Fibroblast of pulmonary artery (primary cell): ENCODE measurements at regions not wholly inside any gene's neighbourhood (a gene's known extent, or its start where the extent isn't known, plus 50 kb on each side); places are given as distances from the start of the nearest gene placed in this dataset.

Experiments
- DNase-seq: peaks from one replicate; pipeline ENCODE4 v3.0.0-alpha.2; 2010; ENCODE audit warnings: low read depth
- H3K4me3 ChIP-seq: replicated peaks from 2 replicates; pipeline ENCODE4 v1.5.1; 2011; ENCODE audit warnings: low read depth, mild to moderate bottlenecking, control low read depth, low read length, moderate library complexity
- TF ChIP-seq, protein P1 (sequence below): IDR thresholded peaks from 2 replicates; pipeline ENCODE4 v1.5.1; 2011; ENCODE audit warnings: mild to moderate bottlenecking, control low read depth, low read length, inconsistent platforms; ENCODE audit errors: missing control alignments

DNA sequence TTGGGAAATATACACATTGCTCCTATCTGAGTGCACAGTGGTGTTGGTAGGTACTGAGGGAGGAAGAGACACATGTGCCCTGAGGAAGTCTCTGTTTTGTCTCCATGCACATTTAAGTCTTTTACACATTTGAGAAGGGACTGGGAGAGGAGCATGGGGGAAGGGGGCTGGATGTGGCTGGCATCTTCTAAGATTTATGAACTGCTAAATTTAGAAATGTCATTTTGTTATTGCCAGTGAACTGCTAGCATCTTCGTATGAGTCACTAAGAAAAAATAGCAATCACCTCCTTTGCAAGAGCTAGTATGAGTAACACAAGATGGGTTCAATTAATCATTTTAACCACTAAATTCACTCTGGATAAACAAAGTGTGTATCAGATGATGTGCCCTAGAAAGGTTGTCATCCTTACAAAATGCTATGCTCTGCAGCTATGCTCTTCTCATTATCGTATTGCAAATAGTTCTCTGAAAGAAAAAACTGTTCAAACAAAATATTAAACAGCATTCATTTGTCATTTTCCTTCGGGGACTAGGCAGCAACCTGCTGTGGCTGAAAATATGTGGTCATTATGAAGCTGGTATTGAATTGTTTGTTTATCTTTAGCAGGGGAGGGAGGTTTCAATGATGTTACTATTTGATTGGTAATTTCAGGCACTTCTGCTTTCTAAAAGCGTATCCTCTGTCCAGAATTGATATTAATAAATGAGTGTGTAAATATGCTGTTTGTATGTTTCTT is 236.5 kb downstream of the DMRTA1 start:
- TF ChIP-seq, protein P1, sequence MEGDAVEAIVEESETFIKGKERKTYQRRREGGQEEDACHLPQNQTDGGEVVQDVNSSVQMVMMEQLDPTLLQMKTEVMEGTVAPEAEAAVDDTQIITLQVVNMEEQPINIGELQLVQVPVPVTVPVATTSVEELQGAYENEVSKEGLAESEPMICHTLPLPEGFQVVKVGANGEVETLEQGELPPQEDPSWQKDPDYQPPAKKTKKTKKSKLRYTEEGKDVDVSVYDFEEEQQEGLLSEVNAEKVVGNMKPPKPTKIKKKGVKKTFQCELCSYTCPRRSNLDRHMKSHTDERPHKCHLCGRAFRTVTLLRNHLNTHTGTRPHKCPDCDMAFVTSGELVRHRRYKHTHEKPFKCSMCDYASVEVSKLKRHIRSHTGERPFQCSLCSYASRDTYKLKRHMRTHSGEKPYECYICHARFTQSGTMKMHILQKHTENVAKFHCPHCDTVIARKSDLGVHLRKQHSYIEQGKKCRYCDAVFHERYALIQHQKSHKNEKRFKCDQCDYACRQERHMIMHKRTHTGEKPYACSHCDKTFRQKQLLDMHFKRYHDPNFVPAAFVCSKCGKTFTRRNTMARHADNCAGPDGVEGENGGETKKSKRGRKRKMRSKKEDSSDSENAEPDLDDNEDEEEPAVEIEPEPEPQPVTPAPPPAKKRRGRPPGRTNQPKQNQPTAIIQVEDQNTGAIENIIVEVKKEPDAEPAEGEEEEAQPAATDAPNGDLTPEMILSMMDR, result no peak
- H3K4me3 ChIP-seq, result no peak overlapping the region
- DNase-seq, result peak; percentile 4

DNA sequence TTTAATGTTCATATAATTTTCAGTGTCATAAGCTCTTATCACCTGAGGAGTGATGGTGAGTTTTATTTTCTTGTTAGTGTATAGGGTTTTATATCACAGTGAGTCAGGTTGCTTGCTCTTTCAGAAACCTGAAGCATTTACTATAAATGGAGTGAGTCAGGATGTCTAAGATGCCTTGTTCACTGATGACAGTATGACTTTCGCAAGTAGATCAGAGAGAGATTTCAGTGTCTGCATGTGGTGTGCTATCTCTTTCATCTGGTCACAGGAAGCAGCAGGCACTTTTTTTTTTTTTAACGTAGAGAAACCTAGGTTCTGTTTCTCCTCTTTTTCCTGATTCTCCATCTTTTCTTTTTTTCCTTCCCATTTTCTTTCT is 237.1 kb downstream of the DMRTA1 start:
- no peak overlapping the region for H3K4me3 ChIP-seq
- no peak for DNase-seq
- TF ChIP-seq, protein P1, result no peak

DNA sequence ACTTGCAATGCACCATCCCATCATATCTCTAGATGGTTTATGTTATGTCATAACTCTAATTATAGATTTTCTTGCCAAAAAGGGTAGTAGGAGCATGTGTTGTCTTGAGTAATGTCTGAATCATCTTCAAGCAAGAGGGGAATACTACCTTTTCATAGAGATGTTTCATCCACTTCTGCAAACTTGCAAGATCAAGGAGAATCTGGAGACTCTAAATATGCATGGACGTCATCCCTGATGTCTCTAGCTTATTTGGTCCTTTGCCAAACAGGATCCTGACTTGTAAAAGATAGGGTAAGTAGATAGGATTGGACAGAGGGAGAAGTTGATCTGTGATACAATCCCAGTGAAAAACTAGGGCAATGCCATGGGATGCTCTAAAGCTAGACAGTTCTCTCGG is 246.5 kb downstream of the DMRTA1 start:
- TF ChIP-seq, protein P1, result no peak
- H3K4me3 ChIP-seq, result no peak overlapping the region
- no peak for DNase-seq

DNA sequence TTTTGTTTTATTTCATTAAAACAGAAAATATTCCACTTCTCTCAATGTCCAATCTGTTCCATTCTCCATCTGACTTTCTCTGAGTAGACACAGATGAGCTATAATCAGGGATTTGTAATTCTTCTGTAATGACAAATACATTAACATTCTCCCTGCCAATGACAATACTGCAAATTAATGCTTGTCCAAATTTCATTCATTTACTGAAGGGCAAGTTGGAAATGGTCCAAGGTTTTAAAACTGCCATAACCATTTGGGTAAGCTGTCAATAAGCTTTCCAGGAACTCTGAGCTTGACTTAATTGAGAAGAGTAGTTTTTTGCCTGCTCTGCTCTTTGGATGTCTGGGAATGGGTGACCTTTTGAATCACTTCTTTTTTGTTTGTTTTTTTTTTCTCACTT is 253.5 kb downstream of the DMRTA1 start:
- no peak overlapping the region for H3K4me3 ChIP-seq
- TF ChIP-seq, protein P1, result no peak
- DNase-seq, result no peak

DNA sequence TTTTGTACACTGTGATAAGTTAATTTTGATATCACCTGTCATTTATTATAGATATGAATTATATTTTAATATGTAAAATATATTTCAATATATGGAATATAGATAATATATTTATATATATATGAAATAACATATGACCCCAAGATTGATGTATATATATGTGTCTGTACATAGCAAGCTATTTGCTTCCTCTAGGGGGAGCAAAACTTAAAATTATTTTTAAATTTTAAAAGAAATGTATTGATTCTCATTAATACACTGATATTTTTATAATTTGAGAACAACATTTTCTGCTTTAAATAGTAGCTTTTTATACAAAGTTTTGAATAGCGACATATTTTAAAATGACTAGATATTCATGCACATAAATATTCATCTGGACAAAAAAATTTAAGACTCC is 272.0 kb downstream of the DMRTA1 start:
- no peak for DNase-seq
- TF ChIP-seq, protein P1, result no peak

DNA sequence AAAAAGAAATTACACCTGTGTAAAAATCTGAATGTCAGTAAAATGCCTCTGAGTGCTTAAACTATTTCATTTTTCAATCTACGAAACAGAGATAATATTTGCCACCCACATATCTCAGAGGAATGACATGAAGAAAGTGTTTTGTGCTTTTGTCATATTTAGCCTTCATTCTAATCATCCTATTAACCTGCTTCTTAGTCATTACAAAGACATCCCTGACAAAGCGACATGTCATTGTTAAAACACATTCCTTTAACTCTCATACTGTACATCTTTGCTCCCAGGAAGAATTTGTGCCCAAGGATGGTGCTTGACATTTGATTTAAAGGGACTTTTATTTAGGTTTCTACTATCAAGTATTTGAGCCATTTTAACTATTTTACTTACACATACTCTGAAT is 275.9 kb downstream of the DMRTA1 start:
- no peak for DNase-seq
- TF ChIP-seq, protein P1, result no peak
- no peak overlapping the region for H3K4me3 ChIP-seq

More for the DNA sequence above, 272.0 kb downstream of the DMRTA1 start:
- no peak overlapping the region for H3K4me3 ChIP-seq

DNA sequence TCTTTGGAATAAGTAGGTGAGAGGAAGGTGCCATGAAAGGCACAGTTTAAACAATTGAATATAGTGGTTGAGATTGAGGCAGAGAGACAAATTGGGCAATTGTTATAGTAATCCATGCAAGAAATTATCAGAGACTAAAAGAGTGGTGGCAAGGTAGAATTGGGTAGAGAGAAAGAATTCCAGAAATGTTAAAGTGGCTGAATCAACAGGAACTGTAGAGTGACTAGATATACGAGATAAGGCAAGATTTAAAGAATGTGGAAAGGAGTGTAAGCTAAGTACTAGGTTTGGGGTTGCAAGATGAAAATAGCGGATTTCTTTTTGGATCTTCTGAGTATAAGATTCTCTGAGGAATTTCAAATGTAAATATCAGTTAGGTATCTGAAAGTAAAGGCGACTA is 285.2 kb downstream of the DMRTA1 start:
- no peak for DNase-seq
- no peak overlapping the region for H3K4me3 ChIP-seq
- TF ChIP-seq, protein P1, result no peak
